NCI-H345 treated with DMSO at 0.1 percent for 48 hours (cell line): ENCODE measurements at regions not wholly inside any gene's neighbourhood (a gene's known extent, or its start where the extent isn't known, plus 50 kb on each side); places are given as distances from the start of the nearest gene placed in this dataset.
"Not testable (repeated sequence)": the region's sequence is repeated elsewhere in the genome, so short reads cannot be mapped to it uniquely, and the experiment has no call there.

Experiments used
- DNase-seq: peaks from one replicate; lab custom pipeline; 2025; ENCODE audit not compliant: unreplicated experiment; lab: John Stamatoyannopoulos, UW

- no peak for DNase-seq
Observed at GRCh38 chr18:8987241-8987640, 115.3 kb upstream of the NDUFV2 start.

GRCh38 chr18:8988260-8988871 lies 114.1 kb upstream of the NDUFV2 start:
- DNase-seq: peak; percentile 57

GRCh38 chr18:8989017-8989416 lies 113.5 kb upstream of the NDUFV2 start:
- DNase-seq: no peak

- DNase-seq: no peak
Observed at GRCh38 chr18:8989855-8990254, 112.6 kb upstream of the NDUFV2 start.

GRCh38 chr18:8990276-8991031 lies 112.0 kb upstream of the NDUFV2 start:
- DNase-seq: no peak

DNA sequence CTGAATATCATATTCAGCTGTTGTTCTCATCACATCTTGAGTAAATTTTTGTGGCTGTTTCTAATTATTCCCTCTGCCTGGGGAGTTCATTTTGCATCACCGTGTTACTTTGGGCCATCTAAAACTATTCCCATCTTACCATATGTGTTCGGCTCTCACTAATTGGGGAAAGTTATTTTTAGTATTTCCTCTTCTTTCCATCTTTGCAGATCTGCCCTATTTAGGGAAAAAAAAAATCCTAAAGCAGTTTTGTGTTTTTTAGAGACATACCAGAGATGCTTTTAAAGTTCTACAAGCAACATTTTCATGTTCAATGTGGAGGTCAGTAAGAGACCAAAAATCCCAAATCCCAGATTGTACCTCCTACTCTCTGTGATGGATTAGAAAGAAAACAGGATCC lies 111.3 kb upstream of the NDUFV2 start:
- no peak for DNase-seq

DNA sequence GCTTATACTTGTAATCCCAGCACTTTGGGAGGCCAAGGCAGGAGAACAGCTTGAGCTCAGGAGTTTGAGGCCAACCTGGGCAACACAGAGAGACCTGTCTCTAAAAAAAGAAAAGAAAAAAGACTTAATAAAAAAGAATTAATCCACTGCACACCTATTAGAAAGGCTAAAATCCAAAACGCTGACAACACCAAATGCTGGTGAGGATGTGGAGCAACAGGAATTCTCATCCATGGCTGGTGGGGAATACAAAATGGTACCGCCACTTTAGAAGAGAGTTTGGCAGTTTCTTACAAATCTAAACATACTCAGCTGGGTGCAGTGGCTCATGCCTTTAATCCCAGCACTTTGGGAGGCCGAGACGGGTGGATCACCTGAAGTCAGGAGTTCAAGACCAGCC lies 110.0 kb upstream of the NDUFV2 start:
- DNase-seq: not testable (repeated sequence)

GRCh38 chr18:8994603-8995002 lies 107.9 kb upstream of the NDUFV2 start:
- no peak for DNase-seq

- DNase-seq: no peak
Observed at GRCh38 chr18:8995096-8995495, 107.4 kb upstream of the NDUFV2 start.

GRCh38 chr18:8996771-8997432 lies 105.6 kb upstream of the NDUFV2 start:
- no peak for DNase-seq

DNA sequence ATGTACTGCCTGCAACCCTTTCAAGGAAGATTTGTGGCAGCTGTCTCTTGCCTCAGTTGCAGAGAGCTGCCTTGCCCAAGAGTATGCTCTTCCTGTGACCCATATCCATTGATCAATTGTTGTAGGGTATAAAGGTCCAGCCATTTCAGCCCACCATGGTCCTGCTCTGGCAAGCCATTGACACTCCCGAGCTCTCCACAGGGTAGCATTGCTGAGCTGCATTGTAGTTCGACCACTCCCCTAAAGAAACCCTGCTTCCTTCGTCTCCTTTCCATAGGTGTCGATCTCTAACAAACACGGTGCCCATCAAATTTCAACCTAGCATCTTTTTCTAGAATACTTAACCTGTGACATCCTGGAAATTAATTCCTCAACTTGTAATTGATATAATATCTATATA lies 104.9 kb upstream of the NDUFV2 start:
- DNase-seq: no peak

- DNase-seq: no peak
Observed at GRCh38 chr18:8998481-8999217, 103.8 kb upstream of the NDUFV2 start.

- DNase-seq: no peak
Observed at GRCh38 chr18:8999872-9000271, 102.6 kb upstream of the NDUFV2 start.

- no peak for DNase-seq
Observed at GRCh38 chr18:9000733-9001132, 101.8 kb upstream of the NDUFV2 start.

DNA sequence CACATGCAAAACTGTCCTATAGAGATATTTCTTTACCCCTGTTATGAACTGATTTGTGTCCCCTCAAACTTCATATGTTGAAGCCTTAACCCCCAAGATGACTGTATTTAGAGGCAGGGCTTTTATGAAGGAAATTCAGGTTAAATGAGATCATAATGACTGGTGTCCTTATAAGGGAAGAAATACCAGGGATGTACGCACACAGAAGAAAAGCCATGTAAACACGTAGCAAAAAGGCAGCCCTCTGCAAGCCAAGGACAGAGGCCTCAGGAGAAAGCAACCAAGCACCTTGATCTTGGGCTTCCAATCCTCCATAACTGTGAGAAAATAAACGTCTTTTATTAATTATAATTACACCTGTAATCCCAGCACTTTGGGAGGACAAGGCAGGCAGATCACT lies 101.3 kb upstream of the NDUFV2 start:
- no peak for DNase-seq

- no peak for DNase-seq
Observed at GRCh38 chr18:9003406-9004100, 98.9 kb upstream of the NDUFV2 start.

GRCh38 chr18:9004308-9004707 lies 98.2 kb upstream of the NDUFV2 start:
- DNase-seq: not testable (repeated sequence)

GRCh38 chr18:9007700-9008099 lies 94.8 kb upstream of the NDUFV2 start:
- not testable (repeated sequence) for DNase-seq

DNA sequence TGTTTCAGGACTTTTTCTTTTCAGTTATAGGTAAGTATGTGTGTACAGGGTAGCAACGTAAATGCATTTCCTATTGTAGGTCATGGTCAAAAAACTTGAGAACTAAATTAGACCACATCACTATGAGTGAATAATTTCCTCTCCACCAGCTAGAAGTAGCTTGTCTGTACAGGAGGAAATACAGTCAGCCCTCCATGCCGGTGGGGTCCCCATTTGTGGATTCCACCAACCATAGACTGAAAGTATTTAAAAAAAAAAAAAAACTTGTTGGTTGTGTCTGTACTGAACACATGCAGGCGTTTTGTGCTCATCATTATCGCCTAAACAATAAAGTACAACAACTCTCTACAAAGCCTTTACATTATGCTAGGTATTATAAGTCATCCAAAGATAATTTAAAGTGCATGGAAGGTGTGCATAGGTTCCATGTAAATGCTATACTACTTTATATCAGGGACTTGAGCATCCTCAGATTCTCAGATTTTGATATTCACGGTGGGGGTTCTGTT lies 94.2 kb upstream of the NDUFV2 start:
- no peak for DNase-seq

DNA sequence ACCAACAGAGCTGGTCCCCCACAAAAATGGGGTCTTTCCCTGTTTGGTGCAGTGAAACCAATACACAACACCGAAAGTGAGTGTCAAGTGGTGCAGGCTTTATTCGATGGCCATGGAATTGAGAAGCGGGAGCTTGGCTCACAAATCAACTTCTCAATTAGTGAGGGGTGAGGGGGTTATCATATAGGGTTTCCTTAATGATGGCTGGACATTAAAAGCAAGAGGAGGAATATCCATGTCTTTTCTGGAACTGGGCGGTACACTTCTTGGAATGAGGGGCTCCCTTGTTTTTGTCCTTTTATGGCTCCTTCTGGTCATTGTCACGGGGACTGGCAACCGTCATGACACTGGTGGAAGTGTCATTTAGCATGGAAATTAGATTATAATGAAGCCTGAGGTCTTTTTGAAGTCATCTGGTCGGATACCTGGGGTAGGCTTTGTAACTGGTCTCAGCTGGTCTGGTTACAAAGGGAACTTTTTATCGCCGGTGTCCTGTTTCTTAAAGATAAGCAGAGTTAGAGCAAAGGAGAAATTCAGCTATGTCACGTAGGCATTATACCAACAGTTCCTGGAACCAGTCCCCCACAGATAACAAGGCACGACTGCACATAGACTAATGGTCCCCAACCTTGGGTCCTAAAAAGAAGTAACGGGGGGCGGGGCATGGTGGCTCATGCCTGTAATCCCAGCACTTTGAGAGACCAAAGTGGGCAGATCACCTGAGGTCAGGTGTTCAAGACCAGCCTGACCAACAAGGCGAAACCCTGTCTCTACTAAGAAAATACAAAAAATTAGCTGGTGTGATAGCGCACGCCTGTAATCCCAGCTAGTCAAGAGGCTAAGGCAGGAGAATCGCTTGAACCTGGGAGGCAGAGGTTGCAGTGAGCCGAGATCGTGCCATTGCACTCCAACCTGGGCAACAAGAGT lies 93.5 kb upstream of the NDUFV2 start:
- no peak for DNase-seq
